ENCODE measurements at regions not wholly inside any gene's neighbourhood (a gene's known extent, or its start where the extent isn't known, plus 50 kb on each side); places are given as distances from the start of the nearest gene placed in this dataset.

DNA sequence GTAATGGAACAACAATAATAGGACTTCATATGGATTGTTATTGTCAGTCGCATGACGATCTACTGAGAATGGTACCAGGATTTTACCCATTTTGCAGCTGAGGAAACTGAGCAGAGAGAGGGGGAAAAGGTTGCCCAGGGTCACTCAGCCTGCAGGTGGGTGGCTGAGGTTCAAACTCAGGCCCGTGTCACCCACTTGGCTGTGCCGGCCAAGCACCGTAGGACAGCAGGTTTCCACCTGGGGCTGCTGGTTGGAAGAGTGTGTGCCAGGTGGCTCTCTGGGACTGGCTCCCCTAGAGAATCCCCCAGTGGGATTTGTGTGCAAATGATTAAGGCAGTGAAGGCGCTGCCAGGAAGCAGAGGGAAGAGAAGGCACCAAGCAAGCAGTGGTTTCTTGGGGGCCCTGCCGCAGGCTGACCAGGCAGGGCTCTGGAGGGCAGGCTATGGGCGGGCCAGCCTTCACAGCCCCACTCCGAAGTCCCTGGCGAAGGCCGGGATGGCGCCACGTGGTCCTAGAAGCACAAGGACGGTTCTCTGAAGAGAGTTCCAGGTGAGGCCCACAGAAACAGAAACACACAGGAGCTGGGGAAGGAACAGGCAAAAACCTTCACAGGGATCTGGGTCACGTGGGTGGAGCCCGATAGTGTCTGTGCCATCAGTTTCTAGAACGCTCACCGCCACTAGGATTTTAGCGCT lies 163.5 kb downstream of the IRF8 start:
- no peak for FAIRE-seq

DNA sequence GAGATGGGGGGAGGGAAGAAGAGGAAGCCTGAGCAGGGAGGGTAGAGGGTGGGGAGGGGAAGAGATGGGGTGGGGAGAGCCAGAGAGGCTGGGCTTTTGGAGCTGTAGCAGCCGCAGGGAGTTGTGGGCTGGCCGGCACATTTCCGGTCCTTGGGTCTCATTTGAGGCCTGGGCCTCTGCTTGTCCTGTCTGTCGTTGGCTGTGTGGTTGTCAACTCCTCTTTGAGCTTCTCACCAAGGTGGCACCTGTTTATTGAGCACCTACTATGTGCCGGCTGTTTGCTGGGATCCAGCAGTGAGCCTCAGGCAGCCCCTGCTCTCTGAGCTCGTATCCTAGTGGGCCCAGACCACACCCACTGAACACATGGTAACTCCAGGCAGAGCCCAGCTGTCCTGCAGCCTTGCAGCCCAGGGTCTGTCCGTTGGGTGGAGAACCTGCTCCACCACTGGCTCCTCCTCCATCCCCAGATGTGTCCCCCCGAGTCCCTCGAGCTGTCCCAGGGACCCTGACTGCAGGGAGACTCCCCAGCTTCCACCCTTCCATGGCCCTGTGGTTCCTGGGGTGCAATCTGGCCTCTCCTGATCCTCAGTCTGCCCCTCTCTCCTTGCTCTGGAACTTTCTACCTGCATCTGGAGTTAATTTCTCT lies 164.9 kb downstream of the IRF8 start:
- no peak for FAIRE-seq

DNA sequence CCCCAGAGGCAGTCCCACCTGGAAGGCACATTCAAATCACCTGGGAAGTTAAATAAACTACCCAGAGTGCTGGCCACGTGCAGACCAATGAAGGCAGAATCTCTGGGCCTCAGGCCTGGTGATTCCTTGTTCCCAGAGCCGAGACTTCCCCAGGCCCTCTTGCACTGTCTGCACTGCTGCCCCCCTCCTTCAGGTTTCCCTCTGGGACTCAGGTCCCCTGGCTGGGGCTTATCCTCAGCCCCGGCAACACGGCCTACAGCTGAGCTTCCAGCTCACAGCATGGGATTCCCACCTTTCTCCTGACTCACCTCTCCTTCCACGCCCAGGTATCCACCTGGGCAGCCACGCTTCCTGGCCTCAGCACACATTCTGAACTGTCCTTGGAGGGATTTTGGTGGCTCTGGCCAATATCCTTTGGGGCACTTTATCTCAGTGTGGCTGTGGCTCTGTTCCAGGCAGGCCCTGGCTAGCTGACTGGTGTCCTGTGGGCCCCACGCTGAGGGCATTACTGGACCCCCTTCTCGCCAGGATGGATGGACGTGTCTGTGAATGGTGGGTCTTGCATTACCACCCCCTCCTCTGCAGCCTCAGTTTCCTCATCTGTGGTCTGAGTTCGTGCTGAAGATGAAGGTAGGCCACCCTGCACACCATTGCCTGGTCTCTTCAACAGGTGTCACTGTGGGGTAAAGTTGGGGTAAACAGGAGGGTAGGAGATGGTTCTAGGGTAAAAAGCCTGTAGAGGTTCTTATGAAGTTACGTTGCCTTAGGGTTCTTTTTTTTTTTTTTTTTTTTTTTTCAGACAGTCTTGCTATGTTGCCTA lies 165.7 kb downstream of the IRF8 start:
- no peak for FAIRE-seq

DNA sequence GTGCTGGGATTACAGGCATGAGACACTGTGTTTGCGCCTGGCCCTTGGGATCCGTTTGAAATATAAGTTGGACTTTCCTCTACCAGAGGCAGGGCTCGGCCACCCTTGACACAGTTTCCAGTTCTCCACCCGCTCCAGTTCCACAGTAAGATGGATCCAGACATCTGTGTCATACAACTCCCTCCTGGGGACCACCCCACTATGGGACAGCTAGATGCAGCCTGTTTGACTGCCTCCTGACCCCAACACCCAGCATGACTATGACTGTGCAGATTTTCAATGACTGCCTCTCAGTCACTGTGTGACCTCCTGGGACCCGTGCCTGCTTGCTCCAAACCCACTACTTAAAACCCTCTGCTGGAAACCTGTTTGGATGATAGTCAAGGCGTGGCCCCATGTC lies 166.7 kb downstream of the IRF8 start:
- no peak for FAIRE-seq

DNA sequence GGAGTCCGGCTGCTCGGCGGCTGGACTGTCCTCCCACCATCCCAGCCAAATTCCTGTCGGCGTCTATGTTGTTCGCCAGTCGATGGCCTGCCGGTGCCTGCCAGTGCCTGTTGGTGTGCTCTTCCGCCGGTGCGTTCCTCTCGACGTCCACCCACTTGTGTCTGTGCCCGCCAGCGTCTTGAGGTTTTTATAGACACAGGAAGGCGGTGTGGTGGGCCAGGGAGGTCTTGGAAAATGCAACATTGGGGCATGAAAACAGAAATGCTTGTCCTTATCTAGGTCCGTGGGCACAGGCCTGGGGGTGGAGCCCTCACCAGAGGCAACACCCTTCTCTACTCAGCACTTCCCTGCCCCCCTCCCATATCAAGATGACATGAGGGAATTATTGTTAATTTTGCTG lies 167.8 kb downstream of the IRF8 start:
- no peak for FAIRE-seq

DNA sequence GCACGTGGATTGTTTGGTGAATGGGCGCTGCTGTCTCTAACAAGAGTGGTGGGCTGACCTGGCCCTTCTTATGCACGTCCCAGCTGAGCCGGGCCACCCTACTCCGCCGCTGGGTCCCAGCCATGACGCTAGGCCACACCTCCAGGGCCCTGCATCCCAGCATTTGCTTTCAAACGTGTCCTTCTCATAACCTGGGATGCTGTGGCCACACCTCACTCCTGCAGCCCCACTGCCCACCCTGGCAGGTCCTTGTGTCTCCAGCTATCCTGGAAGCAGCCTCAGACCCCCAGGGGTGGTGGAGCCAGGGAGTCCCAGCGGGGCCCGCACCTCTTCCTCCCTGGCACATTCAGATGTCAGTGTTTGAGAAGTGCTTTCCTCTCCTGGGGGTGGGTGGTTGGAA lies 168.6 kb downstream of the IRF8 start:
- no peak for FAIRE-seq

DNA sequence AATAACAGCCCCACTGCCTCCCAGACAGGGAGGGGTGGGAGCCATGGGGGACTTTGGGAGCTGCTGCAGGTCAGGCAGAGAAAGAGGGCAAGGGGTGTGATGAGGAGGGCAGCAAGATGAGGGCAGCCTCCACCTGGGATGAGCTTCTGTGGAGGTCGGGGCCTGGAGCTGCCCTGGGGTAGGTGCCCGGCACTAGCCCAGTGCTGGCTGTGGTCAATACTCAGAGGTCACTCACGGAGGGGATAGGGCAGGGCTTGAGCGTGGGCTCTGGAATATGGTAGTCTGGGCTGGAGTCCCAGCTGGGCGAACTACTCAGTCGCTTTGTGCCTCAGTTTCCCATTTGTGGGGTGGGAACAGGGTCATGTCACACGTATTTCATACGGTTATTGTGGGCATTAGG lies 169.0 kb downstream of the IRF8 start:
- FAIRE-seq: no peak

DNA sequence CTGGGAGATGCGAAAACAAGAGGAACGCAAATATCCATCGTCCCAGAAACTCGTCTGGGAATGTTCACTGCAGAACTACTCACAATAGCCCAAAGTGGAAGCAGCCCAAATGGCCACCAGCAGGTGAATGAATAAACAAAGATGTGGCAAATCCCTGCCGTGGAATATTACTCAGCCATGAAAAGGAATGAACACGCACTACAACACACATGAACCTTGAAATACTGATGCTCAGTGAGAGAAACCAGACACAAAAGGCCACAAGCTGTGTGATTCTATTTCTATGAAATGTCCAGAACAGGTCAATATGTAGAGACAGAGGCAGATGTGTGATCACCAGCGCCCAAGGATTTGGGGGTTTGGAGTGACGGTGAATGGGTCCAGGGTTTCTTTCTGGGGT lies 169.8 kb downstream of the IRF8 start:
- FAIRE-seq: no peak

DNA sequence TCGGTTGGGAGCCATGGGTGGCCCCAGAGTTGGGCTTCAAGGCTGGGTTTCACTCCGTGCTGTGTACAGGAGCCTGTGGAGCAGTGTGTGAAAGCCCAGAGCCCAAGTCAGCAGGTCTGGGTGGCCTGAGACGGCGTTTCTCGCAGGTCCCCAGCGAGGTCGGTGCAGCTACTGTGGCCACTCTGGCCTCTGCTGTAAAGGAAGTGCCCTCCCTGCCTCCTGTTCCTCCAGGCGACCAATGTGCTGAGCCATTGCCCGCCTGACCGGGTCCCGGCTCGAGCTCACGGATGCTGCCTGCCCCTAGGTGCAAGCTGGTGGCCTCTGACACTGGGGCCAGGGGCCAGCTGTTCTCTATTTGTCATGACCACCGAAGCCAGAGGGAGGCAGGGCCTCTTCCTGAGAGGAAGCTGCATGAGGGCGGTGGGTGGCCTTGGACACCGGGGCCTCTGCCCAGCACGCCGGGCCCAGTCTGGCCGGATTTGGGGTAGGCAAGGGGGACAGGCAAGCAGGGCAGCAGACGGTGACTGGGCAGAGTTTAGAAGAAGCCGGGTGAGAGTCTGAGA lies 170.9 kb downstream of the IRF8 start:
- no peak for FAIRE-seq

DNA sequence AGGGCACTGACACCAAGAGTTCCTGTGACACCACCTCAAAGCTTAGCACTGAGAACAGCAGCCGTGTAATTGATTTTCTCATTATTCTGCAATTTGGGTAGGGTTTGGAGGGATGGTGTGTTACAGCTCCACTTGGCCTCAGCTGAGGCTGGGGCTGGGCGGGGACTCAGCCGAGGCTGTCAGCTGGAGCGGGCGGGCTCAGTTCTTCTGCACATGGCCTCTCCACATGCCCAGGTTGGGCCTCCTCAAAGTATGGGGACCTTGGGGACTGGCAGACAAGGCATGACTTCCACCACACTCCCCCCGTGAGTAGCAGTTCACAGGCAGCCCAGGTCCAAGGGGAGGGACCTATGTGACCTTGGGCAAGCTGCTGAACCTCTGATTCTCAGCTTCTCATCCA lies 171.5 kb downstream of the IRF8 start:
- no peak for FAIRE-seq

DNA sequence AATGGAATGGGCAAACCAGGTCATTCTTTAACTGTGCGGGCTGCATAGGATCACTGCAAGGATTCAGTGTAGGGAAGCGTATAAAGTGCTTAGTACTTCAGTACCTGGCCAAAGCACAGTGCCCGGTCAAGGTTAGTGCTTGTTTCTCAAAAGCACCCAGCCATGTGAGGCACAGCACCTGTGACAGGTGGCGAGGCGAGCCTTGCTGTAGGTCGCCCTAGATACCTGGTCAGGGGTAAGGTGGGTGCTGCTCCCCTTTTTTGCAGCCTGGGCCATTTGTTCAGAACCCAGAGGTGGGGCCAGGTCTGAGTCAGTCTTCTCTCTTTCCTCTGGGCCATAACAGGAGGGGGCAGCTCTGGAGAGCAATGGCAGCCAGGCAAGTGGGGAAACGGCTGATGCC lies 172.0 kb downstream of the IRF8 start:
- no peak for FAIRE-seq

DNA sequence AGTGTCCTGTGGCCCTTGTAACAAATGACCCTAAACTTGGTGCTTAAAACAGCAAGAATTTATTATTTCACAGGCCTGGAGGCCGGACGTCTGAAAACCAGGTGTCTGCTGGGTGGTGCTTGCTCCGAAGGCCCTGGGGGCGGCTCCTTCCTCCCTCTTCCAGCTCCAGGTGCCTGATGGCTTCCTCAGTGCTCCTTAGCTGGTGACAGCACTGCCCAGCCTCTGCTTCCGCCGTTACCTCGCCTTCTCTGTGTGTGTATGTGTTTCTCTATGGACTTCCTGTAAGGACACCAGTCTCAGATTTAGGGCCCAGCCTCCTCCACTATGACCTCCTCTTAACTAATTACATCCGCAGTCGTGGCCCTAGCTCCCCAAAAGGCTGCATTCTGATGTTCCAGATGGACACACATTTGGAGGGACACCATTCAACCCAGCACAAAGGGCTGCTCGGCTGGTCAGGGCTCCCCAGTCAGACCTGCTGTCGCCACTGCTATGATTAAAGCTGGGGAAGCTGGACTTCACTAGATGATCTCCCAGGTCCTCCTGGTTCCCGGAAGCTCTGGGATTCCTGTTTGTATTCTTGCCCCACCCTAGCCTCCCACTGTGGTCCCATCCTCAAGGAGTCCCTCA lies 172.8 kb downstream of the IRF8 start:
- no peak for FAIRE-seq

DNA sequence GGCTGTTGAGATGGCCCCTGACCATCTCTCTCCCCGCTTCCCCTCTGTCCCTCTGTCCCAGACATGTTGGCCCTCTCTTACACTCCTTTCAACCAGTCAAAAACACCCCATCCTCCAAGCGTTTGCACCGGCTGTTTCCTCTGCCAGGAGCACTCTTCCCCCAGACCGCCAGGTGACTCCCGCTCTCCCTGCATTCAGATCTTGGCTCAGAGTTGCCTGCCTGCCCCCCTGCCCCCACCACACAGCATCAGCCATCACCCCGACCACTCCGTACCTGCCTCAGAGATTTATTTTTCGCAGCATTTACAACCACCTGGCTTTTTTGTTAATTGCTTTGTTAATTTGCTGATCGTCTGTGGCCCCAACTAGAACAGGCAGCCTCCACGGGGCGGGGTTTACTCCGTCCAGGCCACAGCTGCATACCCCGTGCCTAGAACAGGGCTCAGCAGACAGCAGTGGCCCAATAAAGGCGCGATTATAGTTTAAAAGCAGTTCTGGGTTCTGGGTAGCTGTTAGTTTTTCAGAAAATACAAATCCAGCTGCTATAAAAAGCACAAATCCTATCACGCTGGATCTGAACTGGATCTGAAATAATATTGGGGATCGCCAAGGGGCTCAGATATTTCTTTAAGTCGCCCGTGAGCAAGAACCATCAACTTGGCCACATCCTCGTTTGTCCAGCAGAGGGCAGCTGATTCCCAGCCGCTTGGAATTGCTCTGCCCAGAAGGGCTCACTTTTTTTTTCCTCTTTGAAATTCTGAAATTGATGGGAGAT lies 173.6 kb downstream of the IRF8 start:
- FAIRE-seq: peak; percentile 9

DNA sequence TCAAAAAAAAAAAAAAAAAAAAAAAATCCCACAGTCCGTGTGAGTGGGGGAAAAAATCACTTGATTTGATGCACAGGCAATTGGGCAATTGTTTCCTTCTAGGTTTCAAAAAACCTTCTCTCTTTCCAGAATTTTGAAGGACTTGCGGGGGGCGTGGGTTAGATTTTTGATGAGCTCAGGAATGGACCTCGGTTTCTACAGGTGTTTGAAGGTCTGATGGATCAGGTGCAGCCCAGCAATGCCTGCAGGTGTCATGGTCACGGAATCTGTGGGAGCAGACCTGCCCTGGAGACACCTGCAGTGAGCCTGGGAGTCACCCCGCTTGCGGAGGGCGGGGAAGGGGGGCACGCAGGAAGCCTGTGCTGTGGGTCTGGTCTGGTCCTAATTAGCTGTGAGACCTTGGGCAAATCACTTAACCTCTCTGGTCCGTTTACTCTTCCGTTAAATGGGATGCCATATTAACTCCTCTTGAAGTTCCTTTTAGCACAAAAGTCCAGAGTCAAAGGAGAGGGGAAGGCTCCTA lies 174.2 kb downstream of the IRF8 start:
- no peak for FAIRE-seq

DNA sequence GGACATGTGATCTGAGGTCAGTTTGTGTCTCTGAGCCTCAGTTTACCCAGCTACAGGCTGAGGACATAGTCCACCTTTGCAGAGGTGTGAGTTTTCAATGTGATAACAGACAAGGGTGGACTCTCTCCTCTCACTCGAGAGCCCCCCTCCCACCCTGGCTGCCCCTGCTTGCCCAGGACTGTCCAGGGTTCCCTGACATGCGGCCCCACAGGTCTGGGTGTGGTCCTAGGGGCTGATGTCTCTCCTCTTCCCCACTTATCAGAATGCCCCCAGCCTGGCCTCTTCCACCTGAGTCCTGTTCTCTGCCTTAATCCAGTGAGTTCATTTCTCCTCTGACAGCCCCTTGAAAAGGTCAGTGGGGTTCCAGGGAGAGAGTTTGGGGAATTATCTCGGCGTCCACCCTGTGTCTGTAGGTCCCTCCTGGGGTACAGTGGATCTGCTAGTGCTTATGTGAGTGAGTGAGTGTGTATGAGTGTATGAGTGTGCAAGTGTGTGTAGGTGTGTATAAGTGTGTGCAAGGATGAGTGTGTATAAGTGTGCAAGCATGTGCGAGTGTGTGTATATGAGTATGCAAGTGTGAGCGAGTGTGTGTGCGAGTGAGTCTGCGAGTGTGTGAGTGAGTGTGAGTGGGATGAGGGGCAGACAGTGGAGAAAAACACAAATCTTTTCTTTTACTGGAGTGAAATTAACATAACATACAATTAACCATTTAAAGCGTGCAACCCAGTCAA lies 175.0 kb downstream of the IRF8 start:
- no peak for FAIRE-seq

DNA sequence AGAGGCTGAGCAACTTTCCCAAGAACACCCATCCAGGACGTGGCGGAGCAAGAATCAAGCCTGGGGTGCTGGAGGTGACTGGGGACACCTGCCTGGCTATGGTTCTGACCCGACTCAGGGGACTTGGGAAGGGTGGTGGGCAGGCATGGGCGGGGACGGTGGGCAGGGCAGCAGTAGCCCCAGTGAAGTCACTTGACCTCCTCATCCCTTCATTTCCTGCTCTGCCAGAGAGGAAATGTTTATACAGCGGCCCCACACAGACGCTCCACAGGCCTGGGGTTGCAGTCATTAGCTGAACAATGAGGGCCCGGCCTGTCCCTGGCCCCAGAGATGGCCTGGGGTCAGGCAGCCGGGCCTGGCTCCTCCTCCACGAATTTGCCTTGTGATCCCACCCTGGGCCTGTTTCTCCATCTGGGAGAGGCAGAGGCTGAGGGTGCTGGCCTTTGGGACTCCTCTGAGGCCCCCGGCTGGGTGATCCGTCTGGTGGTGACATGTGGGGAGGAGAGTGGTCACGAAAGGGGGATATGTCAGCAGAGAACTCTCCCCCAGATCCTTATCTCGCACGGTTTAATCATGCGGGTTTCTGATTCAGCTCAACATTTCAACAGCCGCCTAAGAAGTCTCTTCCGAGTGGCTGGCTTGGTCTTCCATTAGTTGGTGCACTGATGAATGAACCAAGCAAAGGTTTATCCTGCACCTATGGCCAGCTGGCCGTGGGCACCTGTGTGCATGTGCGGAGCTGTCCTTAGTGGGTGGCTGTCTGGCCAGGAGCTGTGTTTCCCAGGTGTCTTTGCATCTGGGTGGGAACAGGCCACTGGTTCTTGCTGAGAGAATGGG lies 175.9 kb downstream of the IRF8 start:
- FAIRE-seq: no peak

DNA sequence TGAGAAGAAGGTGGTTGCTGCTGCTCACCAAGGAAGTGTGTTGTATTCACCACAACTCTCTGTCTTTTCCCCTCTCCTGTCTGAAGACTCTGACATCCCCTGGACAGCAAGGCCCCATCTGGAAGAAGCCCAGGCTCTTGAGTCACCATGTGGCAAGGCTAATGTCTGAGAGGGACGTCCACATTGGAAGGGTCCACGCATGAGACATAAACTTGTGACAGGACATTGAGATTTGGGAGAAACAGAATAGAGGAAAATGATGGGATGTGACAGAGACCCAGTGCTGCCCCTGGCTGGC lies 176.5 kb downstream of the IRF8 start:
- no peak for FAIRE-seq

DNA sequence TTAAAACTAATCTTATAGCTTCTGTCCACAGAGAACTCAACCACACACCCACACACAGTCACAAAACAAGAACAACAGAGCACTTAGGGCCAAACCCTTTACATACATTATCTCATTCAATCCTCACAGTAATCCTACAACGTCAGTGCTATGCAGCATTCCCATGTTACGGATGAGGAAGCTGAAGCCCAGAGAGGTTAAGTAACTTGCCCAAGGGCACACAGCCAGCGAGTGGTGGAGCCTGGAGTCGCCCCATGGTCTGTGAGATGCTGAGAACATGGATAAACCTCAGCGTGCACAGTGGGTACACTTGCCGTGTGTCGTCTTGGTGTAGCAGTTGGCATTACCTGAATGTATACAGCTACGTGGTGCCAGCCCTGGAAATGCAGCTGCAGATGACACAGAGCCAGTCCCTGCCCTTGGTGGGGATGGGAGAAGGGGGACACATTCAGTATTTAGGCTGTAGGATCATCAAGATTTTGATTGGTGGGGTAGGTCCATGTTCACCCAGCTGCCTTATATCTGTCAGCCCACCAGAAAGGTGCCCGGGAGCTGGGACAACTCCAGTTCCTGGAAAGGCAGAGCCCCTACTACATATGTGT lies 177.0 kb downstream of the IRF8 start:
- no peak for FAIRE-seq

DNA sequence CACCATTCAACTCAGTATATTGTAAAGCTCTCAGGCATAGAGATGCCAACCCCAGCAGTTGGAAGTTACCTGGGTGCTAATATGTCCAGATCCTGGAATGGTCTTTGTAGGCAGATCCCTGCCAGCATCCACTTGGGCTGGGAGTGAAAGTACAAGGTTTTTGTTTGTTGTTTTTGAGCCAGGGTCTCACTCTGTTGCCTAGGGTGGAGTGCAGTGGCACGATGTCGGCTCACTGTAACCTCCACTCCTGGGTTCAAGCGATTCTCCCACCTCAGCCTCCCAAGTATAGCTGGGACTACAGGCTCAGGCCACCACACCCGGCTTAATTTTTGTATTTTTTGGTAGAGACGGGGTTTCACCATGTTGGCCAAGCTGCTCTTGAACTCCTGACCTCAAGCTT lies 177.6 kb downstream of the IRF8 start:
- FAIRE-seq: no peak

DNA sequence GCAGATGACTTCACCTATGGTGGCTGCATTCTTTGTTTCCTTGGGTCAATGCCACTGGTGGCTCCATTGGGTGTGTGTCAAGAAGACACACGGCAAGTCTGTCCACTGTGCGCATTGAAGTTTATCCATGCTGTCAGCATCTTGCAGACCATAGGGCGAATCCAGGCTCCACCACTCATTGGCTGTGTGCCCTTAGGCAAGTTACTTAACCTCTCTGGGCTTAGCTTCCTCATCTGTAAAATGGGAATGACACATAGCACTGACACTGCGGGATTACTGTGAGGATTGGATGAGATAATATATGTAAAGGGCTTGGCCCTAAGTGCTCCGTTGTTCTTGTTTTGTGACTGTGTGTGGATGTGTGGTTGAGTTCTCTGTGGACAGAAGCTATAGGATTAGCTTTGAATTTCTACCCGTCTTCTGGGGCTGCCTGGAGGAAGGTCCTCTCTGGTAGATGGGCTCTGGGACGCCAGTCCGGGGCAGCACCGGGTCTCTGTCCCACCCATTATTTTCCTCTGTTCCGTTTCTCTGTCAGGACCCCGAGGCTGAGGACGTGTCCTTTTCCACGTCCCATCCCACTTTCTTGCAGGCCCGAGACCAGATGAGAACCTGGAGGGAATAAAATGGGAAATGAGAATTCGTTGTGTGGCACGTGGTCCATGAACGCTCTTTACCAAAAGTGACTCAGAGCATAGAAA lies 178.4 kb downstream of the IRF8 start:
- FAIRE-seq: no peak

Data from islet of Langerhans (tissue), 1 donor.